SU-DHL-6 (cell line): ENCODE measurements at regions not wholly inside any gene's neighbourhood (a gene's known extent, or its start where the extent isn't known, plus 50 kb on each side); places are given as distances from the start of the nearest gene placed in this dataset.

Experiments used
- H2AFZ ChIP-seq: fragments of 200-600 bp; sonication (generic); 2 replicates; pipeline ENCODE4 v1.6.1; 2014; ENCODE audit warnings: low read depth, mild to moderate bottlenecking, moderate library complexity, mixed read lengths, antibody characterized with exemption, low read length; ENCODE audit not compliant: severe bottlenecking
- H3F3A ChIP-seq: fragments of 200-600 bp; shearing (Covaris generic); 2 replicates; pipeline ENCODE4 v1.6.0; 2016; ENCODE audit warnings: antibody characterized with exemption, mild to moderate bottlenecking; ENCODE audit not compliant: insufficient read depth
- H3K27ac ChIP-seq: fragments of 200-600 bp; sonication (generic); 2 replicates; pipeline ENCODE4 v1.5.1; 2016; ENCODE audit warnings: low read depth, mild to moderate bottlenecking, low read length, moderate library complexity, mixed read lengths
- H3K27me3 ChIP-seq: fragments of 200-600 bp; sonication (generic), shearing (Covaris generic); 2 replicates; pipeline ENCODE4 v1.6.0; 2014; ENCODE audit warnings: mild to moderate bottlenecking, low read length
- H3K36me3 ChIP-seq: fragments of 200-600 bp; sonication (generic); 2 replicates; pipeline ENCODE4 v1.6.1; 2014; ENCODE audit warnings: mild to moderate bottlenecking, low read length, mixed read lengths
- H3K4me2 ChIP-seq: fragments of 300-600, 200-600 bp; shearing (Covaris generic), sonication (generic); 2 replicates; pipeline ENCODE4 v1.6.0; 2014; ENCODE audit warnings: low read length, low read depth, mild to moderate bottlenecking; ENCODE audit not compliant: poor library complexity, severe bottlenecking
- H3K4me3 ChIP-seq: fragments of 200-600 bp; sonication (generic); 2 replicates; pipeline ENCODE4 v1.5.1; 2014; ENCODE audit warnings: antibody characterized with exemption, low read length, mild to moderate bottlenecking, mixed read lengths; ENCODE audit not compliant: insufficient read depth, poor library complexity, severe bottlenecking
- H3K79me2 ChIP-seq: fragments of 200-600 bp; sonication (generic); 2 replicates; pipeline ENCODE4 v1.6.1; 2014; ENCODE audit warnings: mild to moderate bottlenecking, low read length, moderate library complexity; ENCODE audit not compliant: insufficient read depth
- H3K9ac ChIP-seq: fragments of 200-600 bp; sonication (generic); 2 replicates; pipeline ENCODE4 v1.7.0; 2014; ENCODE audit warnings: mild to moderate bottlenecking, low read length
- H3K9me2 ChIP-seq: fragments of 200-600 bp; sonication (generic); replicated peaks from 2 replicates; pipeline ENCODE4 v1.6.1; 2014; ENCODE audit warnings: low read length; ENCODE audit not compliant: insufficient read depth
- H3K9me3 ChIP-seq: fragments of 200-600 bp; sonication (generic); 2 replicates; pipeline ENCODE4 v1.6.1; 2014; ENCODE audit warnings: low read length, mixed read lengths; ENCODE audit not compliant: insufficient read depth
- H4K20me1 ChIP-seq: fragments of 200-600 bp; sonication (generic); 2 replicates; pipeline ENCODE4 v1.6.1; 2014; ENCODE audit warnings: low read depth, mild to moderate bottlenecking, antibody characterized with exemption, low read length, moderate library complexity, mixed read lengths
- CTCF ChIP-seq: fragments of 200-600 bp; sonication (generic); IDR thresholded peaks from one replicate; pipeline ENCODE4 v1.5.1; 2017; ENCODE audit warnings: antibody characterized with exemption, mild to moderate bottlenecking, low read length, moderate library complexity; ENCODE audit not compliant: insufficient read depth, poor library complexity, severe bottlenecking
- EZH2phosphoT487 ChIP-seq: fragments of 200-600 bp; sonication (generic), shearing (Covaris generic); conservative IDR thresholded peaks from 2 replicates; pipeline ENCODE4 v1.6.1; 2018; ENCODE audit warnings: mild to moderate bottlenecking, antibody characterized with exemption, low read length, moderate library complexity, mixed read lengths

GRCh38 chr11:119479685-119480275 lies 56.8 kb upstream of the THY1 start:
- Histone ChIP-seq H3K27ac (no peak overlapping the region), H3K27me3 (no peaks in the 10 kb centered on the region), H3F3A (no peaks in the 10 kb centered on the region), H3K9me3 (no peaks in the 10 kb centered on the region), H3K9me2 (no peaks in the 10 kb centered on the region), H3K79me2 (no peaks in the 10 kb centered on the region), H3K9ac (no peak overlapping the region), H2AFZ (no peak overlapping the region), H3K4me2 (no peak overlapping the region), H4K20me1 (no peaks in the 10 kb centered on the region), H3K4me3 (no peak overlapping the region), H3K36me3 (no peaks in the 10 kb centered on the region)
- TF ChIP-seq CTCF (peak; percentile 54), EZH2phosphoT487 (no peak)

- Histone ChIP-seq H4K20me1 (no peaks in the 10 kb centered on the region), H3K27me3 (no peaks in the 10 kb centered on the region), H3K36me3 (no peaks in the 10 kb centered on the region), H3F3A (no peaks in the 10 kb centered on the region), H3K79me2 (no peaks in the 10 kb centered on the region), H3K27ac (no peak overlapping the region), H3K9me2 (no peaks in the 10 kb centered on the region), H3K4me2 (no peak overlapping the region), H3K9me3 (no peaks in the 10 kb centered on the region), H3K4me3 (no peak overlapping the region), H2AFZ (no peak overlapping the region), H3K9ac (no peak overlapping the region)
- no peak for TF ChIP-seq EZH2phosphoT487
- TF ChIP-seq CTCF = no peak
Observed at GRCh38 chr11:119478711-119479285, 55.8 kb upstream of the THY1 start.

- no peak overlapping the region for H3K4me3 ChIP-seq
- H3K9me3 ChIP-seq = no peaks in the 10 kb centered on the region
- H3K27me3 ChIP-seq = no peaks in the 10 kb centered on the region
- no peak overlapping the region for H2AFZ ChIP-seq
- no peaks in the 10 kb centered on the region for H3F3A ChIP-seq
- no peaks in the 10 kb centered on the region for H4K20me1 ChIP-seq
- no peaks in the 10 kb centered on the region for H3K79me2 ChIP-seq
- H3K9ac ChIP-seq = no peak overlapping the region
- no peaks in the 10 kb centered on the region for H3K9me2 ChIP-seq
- H3K36me3 ChIP-seq = no peaks in the 10 kb centered on the region
- H3K4me2 ChIP-seq = no peak overlapping the region
- H3K27ac ChIP-seq = no peak overlapping the region
- TF ChIP-seq EZH2phosphoT487 (no peak), CTCF (no peak)
Observed at GRCh38 chr11:119476666-119477331, 53.8 kb upstream of the THY1 start.
